Fibroblast of skin of left biceps (primary cell): ENCODE measurements at regions not wholly inside any gene's neighbourhood (a gene's known extent, or its start where the extent isn't known, plus 50 kb on each side); places are given as distances from the start of the nearest gene placed in this dataset.

Experiments
- DNase-seq, 2 experiments: peaks; one replicate each; pipeline ENCODE4 v3.0.0-alpha.2; 2013; ENCODE audit warnings: low read depth in 2 of 2

- no peak for DNase-seq
Measured at GRCh38 chr16:81185416-81185815, 53.1 kb upstream of the BCO1 start.

DNA sequence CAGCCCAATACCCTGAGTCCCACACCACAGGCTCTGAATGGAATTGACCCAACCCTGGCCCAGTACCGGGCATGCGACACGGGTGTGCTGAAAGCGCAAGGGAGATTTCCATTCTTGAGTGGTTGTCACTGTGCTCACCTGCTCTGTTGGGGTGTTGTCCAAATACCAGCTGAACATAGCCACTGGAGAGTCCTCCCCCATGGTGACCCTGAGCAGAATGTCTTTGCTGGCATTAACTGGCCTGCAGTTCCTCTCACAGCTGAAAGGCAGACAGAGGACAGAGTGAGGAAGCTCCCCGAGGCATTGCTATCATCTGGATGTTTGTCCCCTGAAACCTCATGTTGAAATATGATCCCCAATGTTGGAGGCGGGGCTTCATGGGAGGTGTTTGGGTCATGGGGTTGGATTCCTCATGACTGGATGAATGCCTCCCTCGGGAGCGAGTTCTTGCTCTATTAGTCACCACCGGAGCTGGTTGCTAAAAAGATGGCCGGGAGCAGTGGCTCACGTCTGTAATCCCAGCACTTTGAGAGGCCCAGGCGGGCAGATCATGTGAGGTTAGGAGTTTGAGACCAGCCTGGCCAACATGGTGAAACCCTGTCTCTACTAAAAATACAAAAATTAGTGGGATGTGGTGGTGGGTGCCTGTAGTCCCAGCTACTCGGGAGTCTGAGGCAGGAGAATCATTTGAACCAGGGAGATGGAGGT lies 57.3 kb upstream of the BCO1 start:
- peak; percentile 94 for DNase-seq

DNA sequence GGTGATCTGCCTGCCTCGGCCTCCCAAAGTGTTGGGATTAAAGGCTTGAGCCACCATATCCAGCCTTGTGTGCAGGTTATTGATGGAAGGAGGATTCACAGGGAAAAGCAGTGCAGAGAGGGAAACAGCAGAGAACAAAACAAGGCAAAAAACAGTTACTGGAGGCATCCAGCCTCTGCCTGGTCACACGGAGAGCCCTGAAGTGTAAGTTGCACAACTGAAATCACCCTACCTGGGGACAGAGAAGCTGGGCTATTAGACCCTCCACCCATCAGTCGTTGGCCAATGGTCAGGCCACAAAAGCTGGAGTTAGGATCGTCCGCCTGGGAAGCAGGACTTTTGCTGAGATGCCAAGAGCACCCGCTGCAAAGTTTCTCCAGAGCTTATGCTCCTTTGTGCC lies 57.9 kb upstream of the BCO1 start:
- DNase-seq: no peak

DNA sequence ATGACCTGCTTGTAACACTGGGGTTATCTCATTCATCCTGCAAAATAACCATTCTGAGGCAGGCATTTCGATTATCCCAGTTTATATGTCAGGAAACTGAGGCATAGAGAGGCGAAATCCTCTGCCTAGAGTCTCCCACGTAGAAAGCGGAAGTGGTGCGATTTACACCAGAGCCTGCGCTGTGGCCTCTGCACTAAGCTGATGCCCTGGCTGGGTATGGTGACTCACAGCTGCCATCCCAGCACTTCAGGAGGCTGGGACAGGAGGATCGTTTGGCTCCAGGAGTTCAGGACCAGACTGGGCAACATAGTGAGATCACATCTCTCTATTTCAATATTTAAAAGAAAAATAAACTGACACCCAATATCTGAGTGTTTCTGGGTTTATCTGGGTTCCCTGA lies 59.3 kb upstream of the BCO1 start:
- no peak for DNase-seq

DNA sequence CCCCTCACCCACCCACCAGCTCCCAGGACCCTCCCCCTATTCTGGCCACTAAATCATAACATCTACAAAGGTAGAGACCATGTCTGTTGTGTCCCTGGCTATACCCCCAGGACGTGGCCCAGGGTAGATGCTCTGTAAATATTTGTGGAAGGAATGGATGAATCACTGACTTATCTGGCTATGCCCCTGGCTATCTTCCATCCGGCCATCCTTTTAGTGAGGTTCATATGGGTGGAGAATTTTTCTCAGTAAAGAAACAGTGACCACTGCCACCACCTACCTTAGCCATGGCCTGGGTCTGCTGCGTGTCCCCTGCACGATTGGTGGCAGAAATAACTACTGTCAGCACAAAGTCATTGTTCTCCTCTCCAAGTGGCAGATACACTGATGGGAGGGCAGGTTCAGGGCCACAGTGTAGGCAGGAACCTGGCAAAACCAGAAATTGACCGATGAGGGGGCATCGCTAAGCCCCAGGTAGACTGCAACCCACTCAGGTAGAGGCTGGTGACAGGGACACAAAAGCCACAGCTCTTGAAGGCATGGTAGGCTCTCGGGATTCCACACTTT lies 63.1 kb upstream of the BCO1 start:
- peak; percentile 5 to 12 for DNase-seq

DNA sequence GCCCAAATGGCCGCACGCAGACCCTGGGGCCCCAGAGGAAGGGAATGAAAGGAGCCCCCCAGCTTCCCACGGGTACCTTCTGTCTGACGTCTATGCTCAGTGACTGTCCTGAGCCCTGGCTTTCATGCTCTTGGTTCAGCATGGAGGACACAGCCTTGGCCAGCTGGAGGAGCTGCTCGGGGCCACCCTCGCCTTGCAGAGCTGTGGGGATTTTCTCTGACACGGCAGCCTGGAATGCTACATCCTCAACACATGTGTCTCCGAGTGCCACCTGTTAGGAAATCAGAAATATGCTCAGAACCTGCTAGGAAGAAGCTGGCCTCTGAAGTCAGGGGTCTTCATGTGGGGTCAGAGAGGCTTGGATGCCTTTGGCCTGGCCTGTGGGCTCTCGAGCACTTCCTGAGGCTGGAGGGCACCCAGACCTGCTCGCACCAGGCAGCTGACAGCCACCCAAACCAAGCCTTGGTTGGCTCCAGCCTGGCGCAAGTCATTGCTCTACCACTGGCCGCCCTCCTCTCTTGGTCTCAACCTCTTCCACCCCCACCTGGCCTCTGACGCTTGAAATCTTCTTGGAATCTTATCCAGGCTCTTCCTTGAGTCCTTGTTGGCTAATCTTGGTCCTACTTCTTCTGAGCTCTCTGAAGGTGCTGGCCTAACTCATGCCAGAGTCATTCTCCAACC lies 63.7 kb upstream of the BCO1 start:
- DNase-seq: no peak

DNA sequence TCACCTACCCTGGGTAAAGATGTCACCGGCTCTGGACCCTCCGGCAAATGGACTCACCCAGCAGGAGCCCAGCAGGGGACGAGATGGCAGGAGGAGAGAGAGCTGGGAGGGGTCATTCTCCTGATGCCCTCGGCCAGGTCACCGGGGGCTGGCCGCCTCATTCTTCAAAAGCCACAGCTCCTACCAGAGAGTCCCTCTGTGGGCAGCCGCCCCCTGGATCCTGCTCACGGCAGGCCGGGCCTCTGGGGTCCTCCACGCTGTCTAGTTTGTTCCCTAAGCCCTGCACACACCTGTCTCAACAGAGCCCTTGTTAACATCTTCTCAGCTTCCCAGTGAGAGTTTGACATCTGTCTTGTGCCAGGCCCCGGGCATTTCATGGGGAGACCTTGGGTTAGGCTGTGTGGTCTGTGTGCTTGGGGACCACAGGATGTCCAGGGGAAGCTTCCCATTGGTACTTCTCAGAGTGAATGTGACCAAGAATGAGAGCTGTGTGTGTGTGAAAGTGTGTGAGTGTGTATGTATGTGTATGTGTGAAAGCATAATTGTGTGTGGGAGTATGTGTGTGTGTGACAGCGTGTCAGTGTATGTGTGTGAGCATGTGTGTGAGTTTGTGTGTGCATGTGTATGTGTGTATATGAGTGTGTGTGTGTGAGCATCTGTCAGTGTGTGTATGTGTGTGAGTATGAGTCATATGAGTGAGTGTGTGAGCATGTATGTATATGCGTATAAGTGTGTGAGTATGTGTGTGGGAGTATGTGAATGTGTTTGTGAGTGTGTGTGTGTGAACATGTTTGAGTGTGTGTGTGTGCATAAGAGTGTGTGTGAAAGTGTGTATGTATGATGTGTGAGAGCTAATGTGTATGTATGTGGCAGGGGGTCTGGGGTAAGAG lies 65.5 kb upstream of the BCO1 start:
- no peak for DNase-seq

- no peak for DNase-seq
Measured at GRCh38 chr16:81170824-81171223, 67.7 kb upstream of the BCO1 start.

DNA sequence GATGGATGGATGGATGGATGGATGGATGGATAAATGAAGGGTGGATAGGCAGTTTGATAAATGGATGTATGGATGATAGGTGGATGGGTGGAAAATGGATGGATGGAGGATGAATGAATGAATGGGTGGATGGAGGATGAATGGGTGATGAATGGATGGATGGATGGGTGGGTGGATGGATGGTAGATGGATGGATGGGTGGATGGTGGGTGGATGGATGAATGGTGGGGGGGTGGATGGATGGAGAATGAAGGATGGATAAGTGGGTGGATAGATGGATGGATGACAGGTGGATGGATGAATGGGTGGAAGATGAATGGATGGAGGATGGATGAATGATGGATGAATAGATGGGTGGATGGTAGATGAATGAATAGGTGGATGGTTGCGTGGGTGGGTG lies 70.1 kb upstream of the BCO1 start:
- no peak for DNase-seq

GRCh38 chr16:81167851-81168250 lies 70.6 kb upstream of the BCO1 start:
- no peak for DNase-seq

- DNase-seq: no peak
Measured at GRCh38 chr16:81166417-81167300, 70.5 kb upstream of the GCSH start.

DNA sequence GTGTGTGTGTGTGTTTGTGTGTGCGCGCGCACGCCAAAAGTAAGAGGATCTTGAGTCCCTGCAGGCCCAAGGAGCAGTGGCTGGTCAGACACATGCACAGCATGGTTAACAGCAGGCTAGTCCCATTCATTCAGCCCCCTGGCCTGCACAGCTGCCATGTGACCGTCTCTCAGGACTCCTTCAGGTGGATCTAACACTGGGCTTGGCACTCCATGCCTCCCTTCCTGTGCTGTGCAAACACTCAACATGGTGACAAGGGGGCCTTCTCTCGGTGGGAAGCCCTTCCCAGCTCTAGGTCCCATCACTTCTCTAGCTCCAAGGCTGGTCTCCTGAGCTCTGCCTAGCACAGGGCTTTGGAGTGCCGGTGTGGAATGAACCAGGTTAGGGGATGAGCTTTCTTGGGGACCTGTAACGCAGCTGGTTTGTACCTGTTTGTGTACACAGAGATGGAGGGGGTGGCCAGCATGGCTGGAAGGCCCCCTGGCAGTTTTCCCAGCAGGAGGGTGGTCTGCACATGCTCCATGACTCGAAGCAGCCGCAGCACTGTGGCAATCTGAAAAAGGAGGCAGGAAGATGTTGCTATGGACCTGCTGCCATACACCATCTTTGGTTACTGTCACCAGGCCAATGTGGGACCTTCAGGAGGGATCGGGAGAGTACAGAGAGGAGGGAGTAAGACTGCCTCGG lies 69.4 kb upstream of the GCSH start:
- no peak for DNase-seq

- DNase-seq: no peak
Measured at GRCh38 chr16:81164958-81165357, 68.8 kb upstream of the GCSH start.

GRCh38 chr16:81164481-81164880 lies 68.3 kb upstream of the GCSH start:
- no peak for DNase-seq

DNA sequence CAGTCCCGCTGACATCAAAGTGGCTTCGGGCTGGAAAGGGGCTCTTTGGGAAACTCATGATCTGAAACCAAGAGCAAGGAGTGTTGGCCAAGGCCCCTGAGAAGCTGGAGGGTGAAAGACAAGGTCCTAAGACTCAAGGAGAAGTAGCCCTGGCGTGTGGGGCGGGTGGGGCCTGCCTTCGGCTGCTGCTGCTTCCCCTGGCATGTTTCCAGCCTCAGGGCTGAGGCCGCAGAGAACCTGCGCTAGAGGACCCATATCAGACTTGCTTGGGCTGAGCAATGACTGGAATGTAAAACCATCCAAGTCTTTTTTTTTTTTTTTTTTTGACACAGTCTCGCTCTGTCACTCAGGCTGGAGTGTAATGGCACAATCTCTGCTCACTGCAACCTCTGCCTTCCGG lies 67.5 kb upstream of the GCSH start:
- no peak for DNase-seq

DNA sequence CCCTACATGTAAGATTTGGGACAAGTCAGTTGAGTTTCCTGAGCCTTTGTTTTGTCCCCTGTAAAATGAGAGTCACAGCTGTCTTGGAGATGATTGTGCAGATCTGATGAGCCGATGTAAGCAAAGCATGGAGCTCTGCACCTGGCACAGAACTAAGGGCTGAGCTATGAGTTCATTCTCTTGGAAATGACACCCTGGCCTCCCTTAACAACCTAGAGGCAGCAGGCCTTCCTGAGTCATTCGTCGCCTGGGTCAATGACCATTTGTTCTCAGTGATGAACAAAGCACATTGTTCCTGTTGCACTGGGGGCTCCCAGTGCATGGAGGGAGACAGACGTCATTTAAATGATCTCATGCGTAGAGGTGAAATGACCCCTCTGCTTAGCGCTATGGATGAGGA lies 62.8 kb upstream of the GCSH start:
- no peak for DNase-seq

DNA sequence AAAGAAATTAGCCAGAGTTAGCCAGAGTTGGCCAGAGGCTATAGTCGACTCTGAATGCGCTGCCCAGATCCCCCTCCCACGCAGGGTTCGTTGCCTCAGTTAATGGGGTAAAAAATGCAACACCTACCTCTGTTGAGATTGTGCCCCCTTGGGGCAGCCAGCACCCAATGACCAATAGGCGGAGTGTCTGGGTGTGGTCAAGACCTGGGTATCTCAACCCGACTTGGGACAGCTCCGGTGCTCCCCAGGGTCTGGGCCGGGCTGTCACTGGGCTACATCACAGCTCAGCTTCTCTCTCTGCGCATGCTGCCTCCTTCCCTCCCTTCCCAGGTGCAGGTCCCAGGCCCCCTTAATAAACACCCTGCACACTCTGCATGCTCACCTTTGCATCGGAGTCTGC lies 59.6 kb upstream of the GCSH start:
- DNase-seq: no peak

- no peak for DNase-seq
Measured at GRCh38 chr16:81151648-81152310, 55.6 kb upstream of the GCSH start.

DNA sequence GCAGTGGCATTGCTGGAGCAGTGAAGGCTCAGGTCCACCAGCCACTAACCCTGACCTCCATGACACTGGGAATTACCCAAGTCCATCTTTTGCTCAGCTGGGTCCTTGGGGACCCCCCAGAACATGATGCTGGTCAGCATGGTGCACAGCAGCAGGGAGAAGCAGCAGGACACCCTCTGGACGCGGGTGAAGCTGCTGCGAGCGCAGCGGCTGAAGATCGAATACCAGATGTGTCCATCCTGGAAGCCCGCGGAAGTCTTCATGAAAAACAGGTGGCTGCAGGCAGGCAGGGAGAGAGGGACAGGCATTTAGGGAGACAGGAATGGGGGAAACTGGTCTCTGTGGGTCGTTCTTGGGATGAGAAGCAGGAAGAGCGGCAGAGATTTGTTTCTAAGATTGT lies 53.4 kb upstream of the GCSH start:
- no peak for DNase-seq

DNA sequence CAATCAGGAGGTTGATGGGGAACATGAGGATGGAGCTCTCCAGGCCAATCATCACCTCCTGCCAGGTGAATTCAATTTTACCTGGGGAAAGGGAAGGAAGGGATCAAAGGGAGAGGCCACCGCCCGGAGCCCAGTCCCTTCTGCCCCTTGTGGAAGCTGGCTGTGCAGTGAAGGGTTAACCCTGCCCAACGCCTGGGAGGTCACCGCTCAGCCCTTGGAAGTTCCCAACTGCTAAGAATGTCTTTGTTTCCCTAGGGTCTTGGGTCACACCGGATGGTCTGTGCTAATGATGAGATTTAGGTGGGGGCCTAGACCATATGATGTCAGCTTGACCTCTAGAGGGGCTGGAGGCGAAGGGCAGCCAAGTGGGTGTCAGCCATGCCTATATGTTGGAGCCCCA lies 52.1 kb upstream of the GCSH start:
- no peak for DNase-seq
